A673 (cell line): ENCODE measurements at regions not wholly inside any gene's neighbourhood (a gene's known extent, or its start where the extent isn't known, plus 50 kb on each side); places are given as distances from the start of the nearest gene placed in this dataset.

Experiments
- BruUV-seq: library from RNA; stranded (reverse); fragments of 400-500 nt; replicated peaks from 2 replicates; lab custom pipeline; 2021; lab: Mats Ljungman, UMichigan
- CTCF ChIA-PET: fragments of 300-600 bp; sonication (Branson Sonifier 250); formaldehyde crosslinking; loops from one replicate; lab custom pipeline; 2022; ENCODE audit warnings: antibody characterized with exemption; lab: Charles Lee
- POLR2A ChIA-PET: fragments of 300-600 bp; sonication (Branson Sonifier 250); formaldehyde crosslinking; loops from one replicate; lab custom pipeline; 2022; ENCODE audit warnings: antibody characterized with exemption; ENCODE audit not compliant: low non-redundant PET; lab: Charles Lee
- DNase-seq: peaks from one replicate; pipeline ENCODE4 v3.0.0-alpha.2; 2015; ENCODE audit warnings: low spot score
- H3K27ac ChIP-seq: fragments of 200-600 bp; sonication (generic); 2 replicates; pipeline ENCODE4 v1.5.1; 2016; ENCODE audit warnings: mixed run types, low read depth, mild to moderate bottlenecking, mixed read lengths, antibody characterized with exemption, low read length; ENCODE audit not compliant: poor library complexity, severe bottlenecking
- H3K27me3 ChIP-seq: fragments of 200-600 bp; sonication (generic); replicated peaks from 2 replicates; pipeline ENCODE4 v1.6.1; 2017; ENCODE audit warnings: mixed run types, low read depth, mild to moderate bottlenecking, mixed read lengths, antibody characterized with exemption, low read length; ENCODE audit not compliant: insufficient read depth, poor library complexity
- H3K36me3 ChIP-seq: fragments of 200-600 bp; sonication (generic); 2 replicates; pipeline ENCODE4 v1.6.1; 2016; ENCODE audit warnings: mixed run types, mild to moderate bottlenecking, mixed read lengths, antibody characterized with exemption, low read length; ENCODE audit not compliant: insufficient read depth, poor library complexity, severe bottlenecking
- H3K4me1 ChIP-seq: fragments of 200-600 bp; sonication (generic); 2 replicates; pipeline ENCODE4 v1.6.1; 2017; ENCODE audit warnings: mixed run types, mild to moderate bottlenecking, mixed read lengths, antibody characterized with exemption, low read length; ENCODE audit not compliant: insufficient read depth, poor library complexity, severe bottlenecking
- H3K4me3 ChIP-seq: fragments of 200-600 bp; sonication (generic); 2 replicates; pipeline ENCODE4 v1.5.1; 2016; ENCODE audit warnings: low read depth, mixed run types, mild to moderate bottlenecking, mixed read lengths, low read length; ENCODE audit not compliant: poor library complexity, severe bottlenecking
- H3K9me3 ChIP-seq: fragments of 200-600 bp; sonication (generic); 2 replicates; pipeline ENCODE4 v1.6.1; 2016; ENCODE audit warnings: mixed run types, low read depth, mild to moderate bottlenecking, mixed read lengths, antibody characterized with exemption, low read length; ENCODE audit not compliant: poor library complexity, severe bottlenecking
- CTCF ChIP-seq: fragments of 300-800, 200-600 bp; sonication (generic); conservative IDR thresholded peaks from 2 replicates; pipeline ENCODE4 v1.5.1; 2017; ENCODE audit warnings: low read depth, mild to moderate bottlenecking, antibody characterized with exemption, low read length, moderate library complexity, mixed read lengths
- EZH2 ChIP-seq: fragments of 200-600 bp; sonication (generic); IDR thresholded peaks from 2 replicates; pipeline ENCODE4 v1.6.1; 2017; ENCODE audit warnings: borderline replicate concordance, low read depth, mild to moderate bottlenecking, mixed read lengths, antibody characterized with exemption, low read length; ENCODE audit not compliant: poor library complexity, severe bottlenecking
- intact Hi-C: fragments of 100-400 bp; cut with micrococcal nuclease; formaldehyde crosslinking; loops from one replicate; pipeline ENCODE4 v1.10.0; 2022; ENCODE audit not compliant: unreplicated experiment

- BruUV-seq = no TSS peak
- no peaks in the 10 kb centered on the region for H3K4me1 ChIP-seq
- H3K4me3 ChIP-seq = no peak overlapping the region
- no peak overlapping the region for H3K27ac ChIP-seq
- H3K36me3 ChIP-seq = no peaks in the 10 kb centered on the region
- intact Hi-C loops = no loop called here
- DNase-seq = no peak
- no peaks in the 10 kb centered on the region for H3K9me3 ChIP-seq
- no peak for TF ChIP-seq EZH2
- no peak for TF ChIP-seq CTCF
- POLR2A ChIA-PET = no interaction called here
- CTCF ChIA-PET = no interaction called here
- H3K27me3 ChIP-seq = no peaks in the 10 kb centered on the region
Measured at GRCh38 chr10:3898821-3899220, 113.8 kb upstream of the KLF6 start.

- Histone ChIP-seq H3K9me3 (no peaks in the 10 kb centered on the region), H3K4me3 (no peak overlapping the region), H3K36me3 (no peaks in the 10 kb centered on the region), H3K27ac (no peak overlapping the region), H3K27me3 (no peaks in the 10 kb centered on the region), H3K4me1 (no peaks in the 10 kb centered on the region)
- TF ChIP-seq CTCF (no peak), EZH2 (no peak)
- ChIA-PET POLR2A (no interaction called here), CTCF (no interaction called here)
- DNase-seq = no peak
- BruUV-seq = no TSS peak
- intact Hi-C loops = no loop called here
Measured at GRCh38 chr10:3897156-3897555, 112.1 kb upstream of the KLF6 start.

GRCh38 chr10:3896161-3896560 lies 111.2 kb upstream of the KLF6 start:
- Histone ChIP-seq H3K27me3 (no peaks in the 10 kb centered on the region), H3K36me3 (no peaks in the 10 kb centered on the region), H3K4me3 (no peak overlapping the region), H3K9me3 (no peaks in the 10 kb centered on the region), H3K27ac (no peak overlapping the region), H3K4me1 (no peaks in the 10 kb centered on the region)
- intact Hi-C loops = no loop called here
- BruUV-seq = no TSS peak
- TF ChIP-seq EZH2 (no peak), CTCF (no peak)
- POLR2A ChIA-PET = no interaction called here
- CTCF ChIA-PET = no interaction called here
- no peak for DNase-seq
